ENCODE measurements at regions not wholly inside any gene's neighbourhood (a gene's known extent, or its start where the extent isn't known, plus 50 kb on each side); places are given as distances from the start of the nearest gene placed in this dataset.

DNA sequence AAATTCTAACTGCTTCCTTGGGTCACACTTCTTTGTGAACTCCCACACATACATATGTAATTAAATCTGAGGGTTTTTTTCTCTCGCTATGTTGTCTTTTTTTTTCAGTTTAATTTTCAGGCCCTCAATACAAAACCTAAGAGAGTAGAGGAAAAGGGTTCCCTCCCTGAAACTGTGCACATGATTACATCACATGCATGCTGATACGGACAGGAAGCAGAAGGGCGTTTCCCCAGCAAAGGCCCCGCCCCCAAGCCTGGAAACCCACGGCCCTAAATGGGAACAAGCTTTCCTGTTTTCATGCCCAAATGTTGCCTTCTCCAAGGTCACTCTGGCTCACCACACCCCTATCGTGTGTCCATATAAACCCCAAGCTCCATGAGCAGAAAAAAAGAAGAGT, 115.4 kb downstream of the TEX36 start (continued):
- TF ChIP-seq, protein P1, sequence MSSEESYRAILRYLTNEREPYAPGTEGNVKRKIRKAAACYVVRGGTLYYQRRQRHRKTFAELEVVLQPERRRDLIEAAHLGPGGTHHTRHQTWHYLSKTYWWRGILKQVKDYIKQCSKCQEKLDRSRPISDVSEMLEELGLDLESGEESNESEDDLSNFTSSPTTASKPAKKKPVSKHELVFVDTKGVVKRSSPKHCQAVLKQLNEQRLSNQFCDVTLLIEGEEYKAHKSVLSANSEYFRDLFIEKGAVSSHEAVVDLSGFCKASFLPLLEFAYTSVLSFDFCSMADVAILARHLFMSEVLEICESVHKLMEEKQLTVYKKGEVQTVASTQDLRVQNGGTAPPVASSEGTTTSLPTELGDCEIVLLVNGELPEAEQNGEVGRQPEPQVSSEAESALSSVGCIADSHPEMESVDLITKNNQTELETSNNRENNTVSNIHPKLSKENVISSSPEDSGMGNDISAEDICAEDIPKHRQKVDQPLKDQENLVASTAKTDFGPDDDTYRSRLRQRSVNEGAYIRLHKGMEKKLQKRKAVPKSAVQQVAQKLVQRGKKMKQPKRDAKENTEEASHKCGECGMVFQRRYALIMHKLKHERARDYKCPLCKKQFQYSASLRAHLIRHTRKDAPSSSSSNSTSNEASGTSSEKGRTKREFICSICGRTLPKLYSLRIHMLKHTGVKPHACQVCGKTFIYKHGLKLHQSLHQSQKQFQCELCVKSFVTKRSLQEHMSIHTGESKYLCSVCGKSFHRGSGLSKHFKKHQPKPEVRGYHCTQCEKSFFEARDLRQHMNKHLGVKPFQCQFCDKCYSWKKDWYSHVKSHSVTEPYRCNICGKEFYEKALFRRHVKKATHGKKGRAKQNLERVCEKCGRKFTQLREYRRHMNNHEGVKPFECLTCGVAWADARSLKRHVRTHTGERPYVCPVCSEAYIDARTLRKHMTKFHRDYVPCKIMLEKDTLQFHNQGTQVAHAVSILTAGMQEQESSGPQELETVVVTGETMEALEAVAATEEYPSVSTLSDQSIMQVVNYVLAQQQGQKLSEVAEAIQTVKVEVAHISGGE (CRISPR knock-in tag; IDR thresholded peaks at IDR 0.05): no peak
- TF ChIP-seq ZNF274 (IDR thresholded peaks at IDR 0.05; ENCODE audit: insufficient read depth, insufficient read length) (no peak), EED (IDR thresholded peaks at IDR 0.05; ENCODE audit: low read depth) (no peak), HDGF (IDR thresholded peaks at IDR 0.05) (no peak), CREM (IDR thresholded peaks at IDR 0.05; ENCODE audit: low read depth) (no peak), FOS (IDR thresholded peaks at IDR 0.05; ENCODE audit: borderline replicate concordance, extremely low read depth, insufficient read length) (no peak), SMC3 (IDR thresholded peaks at IDR 0.05; ENCODE audit: borderline replicate concordance, low read length) (no peak)
- TF ChIP-seq, protein P2, sequence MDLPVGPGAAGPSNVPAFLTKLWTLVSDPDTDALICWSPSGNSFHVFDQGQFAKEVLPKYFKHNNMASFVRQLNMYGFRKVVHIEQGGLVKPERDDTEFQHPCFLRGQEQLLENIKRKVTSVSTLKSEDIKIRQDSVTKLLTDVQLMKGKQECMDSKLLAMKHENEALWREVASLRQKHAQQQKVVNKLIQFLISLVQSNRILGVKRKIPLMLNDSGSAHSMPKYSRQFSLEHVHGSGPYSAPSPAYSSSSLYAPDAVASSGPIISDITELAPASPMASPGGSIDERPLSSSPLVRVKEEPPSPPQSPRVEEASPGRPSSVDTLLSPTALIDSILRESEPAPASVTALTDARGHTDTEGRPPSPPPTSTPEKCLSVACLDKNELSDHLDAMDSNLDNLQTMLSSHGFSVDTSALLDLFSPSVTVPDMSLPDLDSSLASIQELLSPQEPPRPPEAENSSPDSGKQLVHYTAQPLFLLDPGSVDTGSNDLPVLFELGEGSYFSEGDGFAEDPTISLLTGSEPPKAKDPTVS (IDR thresholded peaks at IDR 0.05; ENCODE audit: low read depth, low read length): no peak

DNA sequence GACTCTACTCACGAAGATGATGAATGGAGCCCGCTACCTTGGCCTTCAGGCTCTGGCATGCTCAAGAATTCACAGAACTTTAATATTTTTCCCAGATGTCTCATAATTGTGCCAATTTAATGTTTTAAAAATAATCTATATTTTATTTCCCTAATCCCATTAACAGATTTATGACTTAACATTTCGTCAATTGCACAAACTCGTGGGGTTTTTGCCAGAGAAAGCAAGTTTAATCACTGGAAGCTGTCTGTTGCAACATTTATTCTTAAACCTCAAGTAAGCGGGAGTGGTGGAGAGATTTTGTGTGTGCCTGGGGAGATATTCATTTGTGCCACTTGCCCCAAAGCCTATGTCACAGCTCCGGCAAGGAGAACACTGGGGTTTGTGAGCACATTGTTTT, 117.9 kb downstream of the TEX36 start:
- Histone ChIP-seq H3K4me1 (ENCODE audit: control insufficient read depth, insufficient read depth, low read length) (no peaks in the 10 kb centered on the region), H3K27me3 (replicated peaks in 1 of 2; ENCODE audit: control insufficient read depth in 2 of 2, insufficient read depth in 2 of 2, low read length in 1 of 2) (no peaks in the 10 kb centered on the region), H3K9me3 (replicated peaks; ENCODE audit: control insufficient read depth, insufficient read depth, low read length) (no peaks in the 10 kb centered on the region), H3K79me2 (ENCODE audit: control insufficient read depth, insufficient read depth, low read length) (no peaks in the 10 kb centered on the region), H4K20me1 (ENCODE audit: control insufficient read depth, insufficient read depth) (no peaks in the 10 kb centered on the region), H3K9ac (ENCODE audit: control insufficient read depth, insufficient read depth, low read length) (no peak overlapping the region), H3K27ac (ENCODE audit: control insufficient read depth, insufficient read depth) (no peak overlapping the region), H2AFZ (ENCODE audit: control insufficient read depth, low read depth, low read length) (no peak overlapping the region), H3K36me3 (ENCODE audit: control insufficient read depth in 2 of 2, insufficient read depth in 2 of 2, low read length in 1 of 2) (no peaks in the 10 kb centered on the region), H3K4me2 (ENCODE audit: control insufficient read depth, insufficient read depth) (no peak overlapping the region), H3K4me3 (no peak overlapping the region)
- 40% methylated on average over 6 of the region's 6 CpGs for WGBS (ENCODE audit: insufficient coverage, insufficient replicate concordance, low lambda C conversion rate, missing lambda C conversion rate)
- intact Hi-C loops (cut with micrococcal nuclease; ENCODE audit: unreplicated experiment): no loop called here
- in situ Hi-C loops (cut with MboI): no loop called here
- ATAC-seq (no peak), DNase-seq (ENCODE audit: low read depth, low spot score) (no peak), FAIRE-seq (no peak)
- ChIA-PET SMC1A (ENCODE audit: uncharacterized antibody, unreplicated experiment) (no interaction called here), CTCF (no interaction called here), POLR2A (interaction anchor here (0.6 kb wide), 1 partner anchor 22 kb away, joined by 4 read pairs; no protein-coding TSS in a partner anchor), RAD21 (ENCODE audit: unreplicated experiment) (no interaction called here)
- TF ChIP-seq, protein P3, sequence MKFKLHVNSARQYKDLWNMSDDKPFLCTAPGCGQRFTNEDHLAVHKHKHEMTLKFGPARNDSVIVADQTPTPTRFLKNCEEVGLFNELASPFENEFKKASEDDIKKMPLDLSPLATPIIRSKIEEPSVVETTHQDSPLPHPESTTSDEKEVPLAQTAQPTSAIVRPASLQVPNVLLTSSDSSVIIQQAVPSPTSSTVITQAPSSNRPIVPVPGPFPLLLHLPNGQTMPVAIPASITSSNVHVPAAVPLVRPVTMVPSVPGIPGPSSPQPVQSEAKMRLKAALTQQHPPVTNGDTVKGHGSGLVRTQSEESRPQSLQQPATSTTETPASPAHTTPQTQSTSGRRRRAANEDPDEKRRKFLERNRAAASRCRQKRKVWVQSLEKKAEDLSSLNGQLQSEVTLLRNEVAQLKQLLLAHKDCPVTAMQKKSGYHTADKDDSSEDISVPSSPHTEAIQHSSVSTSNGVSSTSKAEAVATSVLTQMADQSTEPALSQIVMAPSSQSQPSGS (IDR thresholded peaks at IDR 0.05; ENCODE audit: low read length): no peak
- TF ChIP-seq CBFB (IDR thresholded peaks at IDR 0.05; ENCODE audit: low read depth) (no peak), SIN3A (IDR thresholded peaks at IDR 0.05; ENCODE audit: low read depth, low read length) (no peak), TCF7 (IDR thresholded peaks at IDR 0.05; ENCODE audit: borderline replicate concordance) (no peak), RFX5 (IDR thresholded peaks at IDR 0.05; ENCODE audit: low read depth, low read length) (no peak)
- TF ChIP-seq, protein P4, sequence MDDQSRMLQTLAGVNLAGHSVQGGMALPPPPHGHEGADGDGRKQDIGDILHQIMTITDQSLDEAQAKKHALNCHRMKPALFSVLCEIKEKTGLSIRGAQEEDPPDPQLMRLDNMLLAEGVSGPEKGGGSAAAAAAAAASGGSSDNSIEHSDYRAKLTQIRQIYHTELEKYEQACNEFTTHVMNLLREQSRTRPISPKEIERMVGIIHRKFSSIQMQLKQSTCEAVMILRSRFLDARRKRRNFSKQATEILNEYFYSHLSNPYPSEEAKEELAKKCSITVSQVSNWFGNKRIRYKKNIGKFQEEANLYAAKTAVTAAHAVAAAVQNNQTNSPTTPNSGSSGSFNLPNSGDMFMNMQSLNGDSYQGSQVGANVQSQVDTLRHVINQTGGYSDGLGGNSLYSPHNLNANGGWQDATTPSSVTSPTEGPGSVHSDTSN (IDR thresholded peaks at IDR 0.05; ENCODE audit: insufficient replicate concordance, low read depth, low read length): no peak
- BruUV-seq (replicated peaks): no TSS peak
